GM19351 (cell line): ENCODE measurements at regions not wholly inside any gene's neighbourhood (a gene's known extent, or its start where the extent isn't known, plus 50 kb on each side); places are given as distances from the start of the nearest gene placed in this dataset.
"Not testable (repeated sequence)": the region's sequence is repeated elsewhere in the genome, so short reads cannot be mapped to it uniquely, and the experiment has no call there.

Source experiments
- ATAC-seq: cut with Tn5 transposase; IDR thresholded peaks from one replicate; pipeline ENCODE4 v1.9.1; 2021; ENCODE audit warnings: mild to moderate bottlenecking, moderate library complexity; ENCODE audit not compliant: unreplicated experiment

DNA sequence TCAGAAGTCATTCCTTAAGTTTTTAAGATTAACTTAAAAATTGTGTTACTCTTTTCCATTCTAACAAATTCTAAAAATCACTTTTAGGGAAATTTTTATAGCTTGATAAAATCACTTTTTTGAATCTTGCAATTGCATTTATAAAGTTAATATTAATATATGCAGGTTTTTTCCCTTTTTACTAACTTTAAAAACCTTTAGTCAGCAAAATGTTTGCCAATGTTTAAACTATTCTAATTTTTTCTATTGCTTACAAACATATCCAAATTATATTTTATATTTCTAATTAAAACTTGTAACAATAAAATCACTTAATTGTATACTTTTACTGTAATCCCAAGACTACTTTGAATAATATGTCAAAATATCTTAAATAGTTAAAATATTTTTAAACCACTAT lies 839.4 kb downstream of the TBL1XR1 start:
- no peak for ATAC-seq

DNA sequence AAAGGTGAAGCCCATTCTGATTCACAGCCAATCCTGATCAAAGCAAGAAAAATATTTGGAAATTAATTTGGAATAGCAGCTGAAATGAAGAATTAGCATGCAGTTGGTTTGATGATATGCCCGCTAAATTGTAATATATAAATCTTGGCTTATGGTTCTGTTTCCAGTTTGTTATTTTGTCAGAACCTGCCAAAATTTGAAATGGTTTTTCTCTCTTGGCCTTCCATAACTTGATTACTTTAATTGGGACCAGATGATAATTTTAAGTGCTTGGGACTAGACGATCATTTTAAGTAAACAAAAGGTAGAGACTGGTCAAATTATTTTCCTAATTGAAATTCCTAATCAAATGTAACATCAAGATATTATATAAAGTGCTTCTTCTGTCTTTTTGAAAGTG lies 842.4 kb downstream of the TBL1XR1 start:
- ATAC-seq, result no peak

DNA sequence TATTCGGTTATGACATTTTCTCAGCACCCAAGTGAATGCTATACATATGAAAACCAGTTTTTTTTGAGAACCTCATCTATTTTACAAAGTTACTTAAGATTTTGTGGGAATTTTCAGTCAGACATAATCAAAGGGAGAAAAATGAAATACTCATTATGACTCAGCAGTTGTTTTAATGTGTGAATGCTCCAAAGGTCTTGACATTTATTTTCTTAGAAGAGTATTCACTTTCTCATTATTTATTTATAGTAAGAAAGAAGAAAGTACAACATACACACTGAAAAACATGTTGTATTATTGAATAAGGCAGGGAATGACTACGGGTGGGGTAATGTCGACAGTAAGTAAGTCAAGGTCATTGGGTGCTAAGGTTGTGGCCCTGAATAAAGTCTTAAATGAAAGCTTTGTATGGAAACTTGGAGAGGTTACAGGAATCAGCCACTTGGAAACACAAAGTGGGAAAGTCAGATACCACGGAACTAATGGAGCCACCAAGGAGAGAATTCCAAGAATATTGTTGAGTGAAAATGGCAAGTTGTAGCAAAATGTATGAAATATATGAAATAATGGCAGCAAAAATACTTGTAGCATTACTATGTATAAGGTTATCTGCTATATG lies 844.5 kb downstream of the TBL1XR1 start:
- ATAC-seq, result no peak

DNA sequence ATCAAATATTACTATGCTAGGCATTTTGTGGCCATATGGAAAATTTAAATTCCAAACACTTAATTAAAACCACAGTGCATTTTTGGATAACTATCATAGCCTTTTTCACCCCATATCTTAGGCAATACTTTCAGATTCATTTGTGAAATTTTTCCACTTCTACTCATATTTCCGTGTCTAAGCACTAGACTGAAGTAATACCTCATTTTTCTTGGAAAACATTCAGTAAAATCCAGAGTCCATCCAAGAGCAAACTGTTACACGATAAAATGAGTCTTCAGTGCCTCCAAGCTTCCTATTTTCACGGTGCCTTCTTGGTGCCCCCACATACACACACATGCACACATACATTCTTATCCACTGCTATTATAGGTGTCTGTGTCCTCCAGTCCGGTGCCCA lies 845.9 kb downstream of the TBL1XR1 start:
- no peak for ATAC-seq

DNA sequence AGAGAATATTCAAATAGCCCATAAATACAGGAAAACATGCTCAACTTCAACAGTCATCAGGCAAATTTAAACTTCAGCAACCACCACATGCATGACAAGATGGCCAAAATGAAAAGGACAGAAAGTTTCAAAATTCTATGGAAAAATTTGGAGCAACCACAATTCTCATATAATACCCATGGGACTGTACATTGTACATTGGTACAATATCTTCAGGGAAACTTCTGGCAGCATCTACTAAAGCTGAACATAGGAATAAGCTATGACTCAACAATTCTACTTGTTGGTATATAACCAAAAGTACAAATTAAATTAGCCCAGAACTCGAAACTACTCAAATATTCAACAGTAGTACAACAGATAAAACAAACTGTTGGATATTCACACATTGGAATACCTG lies 847.6 kb downstream of the TBL1XR1 start:
- ATAC-seq, result no peak

DNA sequence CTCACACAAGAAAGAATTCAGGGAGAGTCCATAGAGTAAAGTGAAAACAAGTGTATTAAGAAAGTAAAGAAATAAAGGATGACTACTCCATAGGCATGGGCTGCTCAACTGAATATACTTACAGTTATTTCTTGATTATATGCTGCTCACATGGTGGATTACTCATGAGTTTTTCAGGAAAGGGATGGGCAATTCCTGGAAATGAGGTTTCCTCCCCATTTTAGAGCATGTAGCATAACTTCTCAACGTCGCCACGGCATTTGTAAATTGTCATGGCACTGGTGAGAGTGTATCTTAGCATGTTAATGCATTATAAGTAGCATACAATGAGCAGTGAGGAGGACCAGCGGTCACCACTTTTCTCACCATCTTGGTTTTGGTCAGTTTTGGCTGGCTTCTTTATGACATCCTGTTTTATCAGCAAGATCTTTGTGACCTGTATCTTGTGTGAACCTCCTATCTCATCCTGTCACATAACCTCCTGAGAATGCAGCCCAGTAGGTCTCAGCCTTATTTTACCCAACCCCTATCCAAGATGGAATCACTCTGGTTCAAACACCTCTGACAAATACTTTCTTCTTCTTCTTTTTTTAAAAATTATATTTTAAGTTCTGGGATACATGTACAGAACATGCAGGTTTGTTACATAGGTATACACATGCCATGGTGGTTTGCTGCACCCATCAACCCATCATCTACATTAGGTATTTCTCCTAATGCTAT lies 849.7 kb downstream of the TBL1XR1 start:
- ATAC-seq, result no peak

DNA sequence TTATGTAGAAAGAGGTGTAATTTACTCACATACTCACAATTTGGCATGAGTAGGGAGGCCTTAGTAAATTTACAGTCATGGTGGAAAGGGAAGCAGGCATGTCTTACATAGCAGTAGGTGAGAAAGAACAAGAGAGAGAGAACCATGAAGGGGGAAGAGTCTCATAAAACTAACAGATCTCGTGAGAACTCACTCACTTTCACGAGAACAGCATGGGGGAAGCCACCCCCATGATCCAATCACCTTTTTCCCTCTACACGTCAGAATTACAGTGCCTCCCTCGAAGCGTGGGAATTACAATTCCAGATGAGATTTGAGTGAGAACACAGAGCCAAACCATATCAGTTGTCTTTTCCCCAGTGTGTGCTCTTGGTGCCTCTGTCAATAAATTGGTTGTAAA lies 855.3 kb downstream of the TBL1XR1 start:
- ATAC-seq, result no peak

DNA sequence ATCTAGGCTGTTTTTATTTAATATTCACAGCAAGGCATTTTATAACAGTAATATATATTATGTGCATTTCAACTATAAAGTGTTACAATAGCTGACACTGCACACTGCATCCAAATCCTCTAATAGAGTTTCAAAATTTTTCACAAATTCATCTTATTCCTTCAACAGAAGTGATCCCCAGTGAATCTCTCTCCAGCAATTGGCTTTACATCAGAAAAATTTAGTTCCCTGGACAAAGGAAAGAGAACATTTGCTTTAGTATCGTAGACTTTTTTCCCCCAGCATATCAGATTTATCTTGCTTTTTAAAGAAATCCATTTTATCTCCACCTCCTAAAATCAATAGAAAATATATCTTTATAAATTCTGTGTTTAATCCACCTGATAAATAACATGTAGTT lies 868.6 kb downstream of the TBL1XR1 start:
- no peak for ATAC-seq

DNA sequence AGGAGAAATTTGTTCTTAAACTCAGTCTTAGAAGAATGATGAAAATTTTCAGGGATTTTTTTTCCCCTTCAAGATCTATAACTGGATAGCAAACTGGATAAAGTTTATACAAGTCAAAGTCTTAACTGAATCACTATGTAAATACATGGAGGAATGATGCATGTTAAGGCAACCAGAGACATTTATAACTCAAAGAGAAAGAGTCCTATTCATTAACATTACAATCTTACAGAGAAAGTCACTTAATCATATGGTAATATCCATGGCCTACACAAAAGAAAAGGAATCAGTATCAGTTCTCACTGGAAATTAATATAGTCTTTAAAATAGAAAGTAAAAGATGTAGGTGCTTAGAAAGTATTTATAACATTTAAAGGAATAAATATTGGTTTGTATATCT lies 869.1 kb downstream of the TBL1XR1 start:
- no peak for ATAC-seq

DNA sequence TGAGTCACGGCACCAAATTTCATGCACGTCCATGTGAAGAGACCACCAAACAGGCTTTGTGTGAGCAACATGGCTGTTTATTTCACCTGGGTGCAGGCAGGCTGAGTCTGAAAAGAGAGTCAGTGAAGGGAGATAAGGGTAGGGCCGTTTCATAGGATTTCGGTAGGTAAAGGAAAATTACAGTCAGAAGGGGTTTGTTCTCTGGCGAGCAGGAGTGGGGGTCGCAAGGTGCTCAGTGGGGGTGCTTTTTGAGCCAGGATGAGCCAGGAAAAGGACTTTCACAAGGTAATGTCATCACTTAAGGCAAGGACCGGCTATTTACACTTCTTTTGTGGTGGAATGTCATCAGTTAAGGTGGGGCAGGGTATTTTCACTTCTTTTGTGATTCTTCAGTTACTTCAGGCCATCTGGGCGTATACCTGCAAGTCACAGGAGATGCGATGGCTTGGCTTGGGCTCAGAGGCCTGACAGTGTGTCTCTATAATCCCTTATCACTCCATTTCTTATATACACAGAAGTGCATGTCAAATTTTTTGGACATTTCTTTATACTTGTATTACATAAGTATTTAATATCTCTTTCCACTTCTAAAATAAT lies 870.3 kb downstream of the TBL1XR1 start:
- not testable (repeated sequence) for ATAC-seq

DNA sequence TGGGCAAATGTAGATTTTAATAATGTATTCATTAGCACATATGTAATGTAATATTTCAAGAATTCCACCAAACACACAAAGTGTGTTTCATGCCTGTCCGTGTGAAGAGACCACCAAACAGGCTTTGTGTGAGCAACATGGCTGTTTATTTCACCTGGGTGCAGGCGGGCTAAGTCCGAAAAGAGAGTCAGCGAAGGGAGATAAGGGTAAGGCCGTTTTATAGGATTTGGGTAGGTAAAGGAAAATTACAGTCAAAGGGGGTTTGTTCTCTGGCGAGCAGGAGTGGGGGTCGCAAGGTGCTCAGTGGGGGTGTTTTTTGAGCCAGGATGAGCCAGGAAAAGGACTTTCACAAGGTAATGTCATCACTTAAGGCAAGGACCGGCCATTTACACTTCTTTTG lies 875.8 kb downstream of the TBL1XR1 start:
- not testable (repeated sequence) for ATAC-seq

DNA sequence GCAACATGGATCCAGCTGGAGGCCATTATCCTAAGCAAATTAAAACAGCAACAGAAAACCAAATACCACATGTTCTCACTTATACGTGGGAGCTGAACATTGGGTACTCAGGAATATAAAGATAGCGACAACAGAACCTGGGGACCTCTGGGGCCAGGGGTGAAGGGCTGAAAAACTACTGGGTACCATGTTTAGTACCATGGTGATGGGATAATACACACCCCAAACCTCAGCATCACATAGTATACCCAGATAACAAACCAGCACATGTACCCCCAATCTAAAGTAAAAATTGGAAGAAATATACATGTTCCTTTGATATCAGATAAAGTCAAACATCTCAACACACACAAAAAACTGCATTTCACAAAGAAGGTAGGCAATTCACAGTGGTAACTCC lies 876.2 kb downstream of the TBL1XR1 start:
- no peak for ATAC-seq

DNA sequence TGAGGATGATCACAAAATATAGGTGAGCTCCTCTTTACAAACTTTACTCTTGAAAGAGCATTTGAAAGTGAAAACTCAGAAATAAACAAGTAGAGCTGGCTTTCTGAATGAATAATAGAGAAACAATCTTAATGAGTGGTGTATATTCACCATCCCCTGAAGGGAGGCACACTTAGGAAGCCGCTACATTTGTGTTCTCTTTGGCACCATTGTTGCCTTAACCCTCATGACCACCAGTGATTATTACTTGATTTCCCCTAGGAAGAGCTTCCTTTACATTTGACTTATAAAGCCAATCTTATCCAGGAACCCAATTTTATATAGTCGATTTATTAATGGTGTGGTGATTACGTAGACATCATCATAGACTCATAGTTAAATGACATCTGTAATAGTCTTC lies 883.9 kb downstream of the TBL1XR1 start:
- no peak for ATAC-seq

DNA sequence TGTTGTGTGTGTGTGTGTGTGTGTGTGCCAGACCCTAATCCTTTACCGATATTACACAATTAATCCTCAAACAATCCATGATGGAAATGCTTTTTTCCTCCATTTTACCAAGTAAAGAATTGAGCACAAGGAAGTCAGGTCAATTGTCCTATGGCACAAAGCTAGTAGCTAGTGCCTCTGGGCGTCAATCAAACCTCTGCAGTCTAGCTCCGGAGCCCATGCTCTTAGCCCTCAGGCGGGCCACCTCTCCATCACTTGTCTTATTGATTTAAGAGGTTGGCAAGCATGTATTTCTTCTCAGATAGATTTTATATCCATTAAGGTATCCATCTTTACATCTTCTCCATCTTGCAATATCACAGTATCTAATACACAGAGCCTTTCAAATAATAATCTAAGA lies 886.6 kb downstream of the TBL1XR1 start:
- no peak for ATAC-seq

DNA sequence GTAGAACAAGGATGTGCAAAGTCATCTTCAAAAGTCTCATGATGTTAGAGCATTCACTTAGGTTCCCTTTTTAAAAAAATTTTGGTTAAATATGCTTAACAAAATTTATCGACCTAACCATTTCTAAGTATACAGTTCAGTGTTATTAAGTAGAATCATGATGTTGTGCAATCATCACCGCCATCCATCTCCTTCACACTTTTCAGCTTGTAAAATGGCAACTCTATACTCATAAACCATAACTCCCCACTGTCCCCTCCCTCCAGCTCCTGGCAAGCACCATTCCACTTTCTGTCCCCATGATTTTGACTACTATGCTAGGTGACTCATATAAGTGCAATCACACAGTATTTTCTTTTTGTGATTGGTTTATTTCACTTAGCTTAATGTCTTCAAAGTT lies 895.0 kb downstream of the TBL1XR1 start:
- no peak for ATAC-seq

DNA sequence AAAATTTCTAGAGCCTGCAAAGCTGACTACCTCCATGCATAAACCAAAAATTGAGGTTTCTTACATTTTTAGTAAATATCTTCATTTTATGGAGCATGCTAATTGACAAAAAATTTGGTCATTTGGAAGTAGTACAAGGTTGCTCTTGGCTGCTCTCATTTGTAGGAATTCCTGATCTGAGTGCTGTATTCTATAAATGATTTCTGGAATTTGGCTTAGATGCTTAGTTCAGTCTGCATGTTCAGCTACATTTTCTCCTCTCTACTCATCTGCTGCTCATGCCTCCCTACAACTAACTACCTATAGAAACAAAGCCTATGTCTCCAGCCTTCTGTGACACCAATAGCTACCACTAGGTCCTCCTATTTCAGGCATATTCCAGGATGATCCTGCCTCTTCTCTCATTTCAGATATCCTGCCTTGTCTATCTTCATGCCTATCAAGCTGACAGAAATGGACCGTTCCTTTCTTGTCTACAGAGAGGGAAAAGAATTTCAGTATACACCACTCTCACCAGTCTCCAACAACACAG lies 901.1 kb downstream of the TBL1XR1 start:
- ATAC-seq, result no peak

DNA sequence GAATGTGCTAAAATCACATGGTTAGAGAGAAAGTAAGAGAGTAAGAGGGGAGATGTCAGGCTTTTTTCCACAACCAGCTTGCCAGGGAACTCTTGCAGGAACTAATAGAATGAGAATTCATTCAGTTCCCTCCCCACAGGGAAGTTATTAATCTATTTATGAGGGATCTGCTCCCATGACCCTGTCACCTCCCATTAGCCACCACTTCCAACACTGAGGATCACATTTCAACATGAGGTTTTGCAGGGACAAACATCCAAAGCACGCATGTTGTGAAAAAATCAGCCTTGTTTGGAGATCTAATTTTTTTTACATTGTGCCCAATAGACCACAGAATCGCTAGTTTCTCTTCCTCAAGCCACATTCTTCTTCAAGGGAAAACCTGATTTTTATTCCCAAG lies 904.0 kb downstream of the TBL1XR1 start:
- ATAC-seq, result no peak

DNA sequence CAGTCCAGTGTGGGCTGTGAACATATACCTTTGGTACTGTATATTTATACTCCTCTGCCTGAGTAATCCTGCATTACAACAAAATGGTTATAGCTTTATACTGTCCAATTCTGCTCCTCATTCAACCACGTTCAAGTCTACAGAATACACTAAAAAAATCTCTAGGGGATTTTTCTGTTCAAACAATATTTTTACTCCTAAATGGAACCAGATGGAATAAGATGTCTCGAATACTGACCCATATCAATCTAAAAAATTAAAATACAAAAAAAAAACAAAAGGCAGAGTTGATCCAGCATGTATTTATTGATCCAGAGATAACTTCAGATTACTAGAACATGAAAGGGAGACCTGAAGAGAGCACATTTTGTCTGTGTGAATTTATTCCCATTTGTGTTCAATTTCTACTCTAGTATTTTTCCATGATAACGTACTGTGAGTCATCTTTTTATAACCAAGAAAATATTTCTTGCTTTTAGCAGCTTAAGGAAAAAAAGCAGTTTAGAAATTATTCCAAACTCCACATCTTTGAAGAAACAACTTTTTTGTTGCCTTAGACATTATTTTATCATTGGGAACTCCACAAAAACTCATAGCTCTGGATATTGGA lies 910.7 kb downstream of the TBL1XR1 start:
- ATAC-seq, result no peak

DNA sequence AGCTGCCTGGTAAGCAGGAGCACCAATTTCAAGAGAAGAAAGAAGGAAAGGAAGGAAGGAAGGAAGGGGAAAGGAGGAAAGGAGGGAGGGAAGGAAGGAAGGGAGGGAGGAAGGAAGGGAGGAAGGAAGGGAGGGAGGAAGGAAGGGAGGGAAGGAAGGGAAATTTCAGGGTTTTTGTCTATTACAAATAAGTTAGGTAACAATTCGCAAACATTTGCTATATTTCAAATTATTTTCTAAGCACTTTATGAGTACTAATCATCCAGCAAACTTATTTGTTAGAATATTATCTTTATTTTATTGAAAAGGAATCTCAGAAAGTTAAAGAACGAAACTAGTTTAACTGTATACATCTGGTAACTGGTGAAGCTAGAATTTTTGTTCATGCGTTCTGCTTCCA lies 921.7 kb downstream of the TBL1XR1 start:
- ATAC-seq, result no peak

DNA sequence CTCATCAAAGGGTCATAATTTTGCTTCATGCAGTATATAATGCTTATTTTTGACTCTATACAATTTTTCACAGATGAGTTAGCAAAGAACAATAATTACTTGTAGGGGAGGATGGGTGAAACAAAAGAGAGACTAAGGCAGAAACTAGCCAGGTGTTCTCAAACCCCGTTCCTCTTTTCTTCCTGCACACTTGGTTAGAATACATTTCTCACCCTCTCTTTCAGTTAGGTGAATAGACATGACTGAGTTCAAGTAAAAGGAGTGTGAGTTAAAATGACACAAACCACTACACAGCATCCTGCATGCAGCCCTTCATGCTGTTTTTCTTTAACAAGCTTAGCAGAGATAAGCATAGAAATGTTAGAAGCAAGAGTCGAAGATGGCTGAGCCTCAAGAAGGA lies 922.2 kb downstream of the TBL1XR1 start:
- ATAC-seq, result no peak

DNA sequence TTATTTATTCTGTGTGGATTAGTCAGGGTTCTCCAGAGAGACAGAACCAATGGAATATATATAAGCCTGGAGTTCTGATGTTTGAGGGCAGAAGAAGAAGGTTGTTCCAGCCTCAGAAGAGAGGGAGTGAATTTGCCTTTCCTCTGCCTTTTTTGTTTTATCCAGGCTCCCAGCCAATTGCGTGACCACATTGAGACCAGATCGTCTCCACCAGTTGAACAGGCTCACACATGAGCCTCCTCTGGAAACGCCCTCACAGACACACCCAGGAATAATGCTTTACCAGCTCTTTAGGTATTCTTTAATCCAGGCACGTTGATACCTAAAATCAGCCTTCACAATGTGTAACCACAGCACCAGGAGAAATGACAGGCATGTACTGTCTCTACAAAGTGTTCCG lies 923.1 kb downstream of the TBL1XR1 start:
- ATAC-seq, result no peak

DNA sequence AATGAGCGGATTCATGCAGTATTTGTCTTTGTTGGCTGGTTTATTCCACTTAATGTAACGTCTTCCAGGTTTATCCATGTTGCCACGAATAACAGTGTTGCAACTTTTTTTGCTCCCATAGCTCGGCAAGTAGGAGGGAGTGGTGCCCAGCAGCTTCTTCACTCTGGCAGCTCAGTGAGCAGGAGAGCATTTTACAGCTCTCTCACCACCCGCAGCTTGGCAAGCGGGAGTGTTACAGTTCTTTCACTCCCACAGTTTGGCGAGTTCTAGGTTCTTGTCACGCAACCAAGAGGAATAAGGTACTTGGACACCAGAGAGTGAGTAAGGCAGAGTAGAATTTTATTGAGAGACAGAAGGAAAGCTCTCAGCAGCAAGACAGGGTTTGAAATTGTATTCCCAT lies 935.2 kb downstream of the TBL1XR1 start:
- no peak for ATAC-seq
